ENCODE measurements at regions not wholly inside any gene's neighbourhood (a gene's known extent, or its start where the extent isn't known, plus 50 kb on each side); places are given as distances from the start of the nearest gene placed in this dataset.

GRCh38 chr10:70942125-70942524, 53.8 kb upstream of the PCBD1 start:
- ChIA-PET CTCF (ENCODE audit: low intra/inter-chr PET ratio) (no interaction called here), POLR2A (interaction anchor here (1.1 to 1.4 kb wide), 2 partner anchors 8 to 20 kb away, joined by 4 to 7 read pairs; no protein-coding TSS in a partner anchor)
- no peak overlapping the region for H3K9ac ChIP-seq (ENCODE audit: insufficient read depth in 1 of 2, low read depth in 2 of 2, low read length in 2 of 2)
- no peak overlapping the region for H3K4me2 ChIP-seq (ENCODE audit: insufficient read depth, low read length)
- no peak overlapping the region for H3K4me3 ChIP-seq
- no peaks in the 10 kb centered on the region for H3K36me3 ChIP-seq (ENCODE audit: control insufficient read depth, insufficient read depth, low read length)
- no peaks in the 10 kb centered on the region for H3K9me3 ChIP-seq (replicated peaks; ENCODE audit: control insufficient read depth, insufficient read depth, low read depth, low read length)
- H3K79me2 ChIP-seq (ENCODE audit: control insufficient read depth, insufficient read depth, low read length), result no peaks in the 10 kb centered on the region
- intact Hi-C loops (cut with micrococcal nuclease), result no loop called here
- in situ Hi-C loops (cut with MboI), result no loop called here
- TF ChIP-seq SPI1 (IDR thresholded peaks at IDR 0.05; ENCODE audit: borderline replicate concordance, low read depth, low read length), result no peak
- no peak for TF ChIP-seq TARDBP (IDR thresholded peaks at IDR 0.05)
- no peak for TF ChIP-seq EGR1 (conservative IDR thresholded peaks at IDR 0.05)
- no peak for TF ChIP-seq ZC3H8 (IDR thresholded peaks at IDR 0.05)
- no peak for TF ChIP-seq PATZ1 (CRISPR knock-in tag; IDR thresholded peaks at IDR 0.05; ENCODE audit: borderline replicate concordance)
- TF ChIP-seq LCOR (CRISPR knock-in tag; IDR thresholded peaks at IDR 0.05), result no peak
- TF ChIP-seq ZNF431 (CRISPR knock-in tag; IDR thresholded peaks at IDR 0.05), result no peak
- TF ChIP-seq SIN3B (IDR thresholded peaks at IDR 0.05; ENCODE audit: low read depth), result no peak
- TF ChIP-seq BCLAF1 (IDR thresholded peaks at IDR 0.05; ENCODE audit: borderline replicate concordance in 1 of 2, control insufficient read depth in 1 of 2, low read depth in 2 of 2, low read length in 1 of 2), result no peak
- no peak for TF ChIP-seq PYGO2 (tag; IDR thresholded peaks at IDR 0.05)
- no peak for TF ChIP-seq MEF2D (tag; conservative IDR thresholded peaks at IDR 0.05; ENCODE audit: low read depth)
- TF ChIP-seq MNT (conservative IDR thresholded peaks at IDR 0.05), result no peak
- H3K9me1 ChIP-seq (ENCODE audit: control insufficient read depth, insufficient read depth, low read length), result peaks cover 3% of the 10 kb centered on the region
- H3K27me3 ChIP-seq (ENCODE audit: control insufficient read depth in 2 of 2, insufficient read depth in 2 of 2, low read length in 2 of 2), result peaks cover 25 to 67% of the 10 kb centered on the region in 2 experiments
- no peak for ATAC-seq
- H3K4me1 ChIP-seq (replicated peaks in 1 of 2; ENCODE audit: control insufficient read depth in 2 of 2, insufficient read depth in 2 of 2, low read length in 2 of 2), result no peaks in the 10 kb centered on the region
- WGBS (ENCODE audit: insufficient coverage, low coverage, missing lambda C conversion rate), result 2% methylated on average over 6 of the region's 6 CpGs
- no peak for FAIRE-seq
- no peak overlapping the region for H2AFZ ChIP-seq (ENCODE audit: low read depth, low read length)
- H4K20me1 ChIP-seq (replicated peaks; ENCODE audit: control insufficient read depth, insufficient read depth, low read length), result peaks cover 29% of the 10 kb centered on the region
- no TSS peak for BruUV-seq (replicated peaks)
- H3K27ac ChIP-seq (ENCODE audit: extremely low read depth, low read depth, low read length), result no peak overlapping the region
- no peak for DNase-seq (ENCODE audit: extremely low read depth in 1 of 4, low spot score in 3 of 4)

Data from K562 (cell line).